ENCODE measurements at regions not wholly inside any gene's neighbourhood (a gene's known extent, or its start where the extent isn't known, plus 50 kb on each side); places are given as distances from the start of the nearest gene placed in this dataset.

DNA sequence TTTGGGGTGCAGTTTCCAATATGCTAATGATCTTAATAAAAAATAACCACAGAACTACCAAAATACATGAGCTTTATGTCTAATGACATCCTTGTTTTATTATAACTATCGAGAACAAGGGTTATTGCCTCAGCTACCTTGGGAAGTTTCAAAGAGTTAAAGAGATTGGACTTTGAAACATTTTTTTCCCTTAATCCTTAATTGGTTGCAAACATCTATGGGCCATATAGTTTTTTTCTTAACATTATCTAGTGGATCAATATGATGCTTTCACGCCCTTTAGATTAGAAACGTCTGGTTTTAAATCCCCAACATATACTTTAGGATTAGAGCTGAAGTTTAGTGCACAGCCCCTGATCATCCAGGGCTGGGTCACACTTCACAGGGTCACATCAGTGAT lies 219.2 kb upstream of the SGO1 start:
- TF ChIP-seq, protein P1, sequence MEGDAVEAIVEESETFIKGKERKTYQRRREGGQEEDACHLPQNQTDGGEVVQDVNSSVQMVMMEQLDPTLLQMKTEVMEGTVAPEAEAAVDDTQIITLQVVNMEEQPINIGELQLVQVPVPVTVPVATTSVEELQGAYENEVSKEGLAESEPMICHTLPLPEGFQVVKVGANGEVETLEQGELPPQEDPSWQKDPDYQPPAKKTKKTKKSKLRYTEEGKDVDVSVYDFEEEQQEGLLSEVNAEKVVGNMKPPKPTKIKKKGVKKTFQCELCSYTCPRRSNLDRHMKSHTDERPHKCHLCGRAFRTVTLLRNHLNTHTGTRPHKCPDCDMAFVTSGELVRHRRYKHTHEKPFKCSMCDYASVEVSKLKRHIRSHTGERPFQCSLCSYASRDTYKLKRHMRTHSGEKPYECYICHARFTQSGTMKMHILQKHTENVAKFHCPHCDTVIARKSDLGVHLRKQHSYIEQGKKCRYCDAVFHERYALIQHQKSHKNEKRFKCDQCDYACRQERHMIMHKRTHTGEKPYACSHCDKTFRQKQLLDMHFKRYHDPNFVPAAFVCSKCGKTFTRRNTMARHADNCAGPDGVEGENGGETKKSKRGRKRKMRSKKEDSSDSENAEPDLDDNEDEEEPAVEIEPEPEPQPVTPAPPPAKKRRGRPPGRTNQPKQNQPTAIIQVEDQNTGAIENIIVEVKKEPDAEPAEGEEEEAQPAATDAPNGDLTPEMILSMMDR (IDR thresholded peaks at IDR 0.05), result no peak
- no peak for TF ChIP-seq POLR2AphosphoS5 (IDR thresholded peaks at IDR 0.05)
- no peak for TF ChIP-seq POLR2A (IDR thresholded peaks at IDR 0.05)
